Progenitor cell of endocrine pancreas (in vitro differentiated cells): ENCODE measurements at regions not wholly inside any gene's neighbourhood (a gene's known extent, or its start where the extent isn't known, plus 50 kb on each side); places are given as distances from the start of the nearest gene placed in this dataset.
"Not testable (repeated sequence)": the region's sequence is repeated elsewhere in the genome, so short reads cannot be mapped to it uniquely, and the experiment has no call there.

Experiments
- DNase-seq: peaks from one replicate; pipeline ENCODE4 v3.0.0; 2021; ENCODE audit warnings: low spot score; ENCODE audit not compliant: unreplicated experiment
- H3K27ac Mint-ChIP-seq: 2 replicates; pipeline ENCODE4 v1.8.0; 2021; ENCODE audit warnings: mild to moderate bottlenecking, moderate library complexity, mixed read lengths
- H3K27me3 Mint-ChIP-seq: 2 replicates; pipeline ENCODE4 v1.8.0; 2021; ENCODE audit warnings: mixed read lengths
- H3K36me3 Mint-ChIP-seq: 2 replicates; pipeline ENCODE4 v1.8.0; 2022; ENCODE audit warnings: mixed read lengths; ENCODE audit not compliant: insufficient read depth
- H3K4me1 Mint-ChIP-seq: 2 replicates; pipeline ENCODE4 v1.8.0; 2021; ENCODE audit warnings: low read depth, mixed read lengths
- H3K4me3 Mint-ChIP-seq: 2 replicates; pipeline ENCODE4 v1.8.0; 2021; ENCODE audit warnings: low read depth, mild to moderate bottlenecking, moderate library complexity, mixed read lengths
- H3K9me3 Mint-ChIP-seq: 2 replicates; pipeline ENCODE4 v1.8.0; 2021; ENCODE audit warnings: low read depth, mixed read lengths
- CTCF ChIP-seq: fragments of 200-600 bp; sonication (generic); IDR thresholded peaks from one replicate; pipeline ENCODE4 v1.5.0; 2021; ENCODE audit warnings: antibody characterized with exemption, mild to moderate bottlenecking; ENCODE audit not compliant: unreplicated experiment

GRCh38 chr3:29011441-29011840 is 269.4 kb upstream of the RBMS3 start:
- Mint-ChIP-seq H3K27ac (no peak overlapping the region), H3K4me1 (no peaks in the 10 kb centered on the region), H3K27me3 (no peaks in the 10 kb centered on the region), H3K4me3 (no peak overlapping the region), H3K9me3 (no peaks in the 10 kb centered on the region), H3K36me3 (no peaks in the 10 kb centered on the region)
- no peak for DNase-seq
- no peak for TF ChIP-seq CTCF

- no peak for TF ChIP-seq CTCF
- no peaks in the 10 kb centered on the region for H3K9me3 Mint-ChIP-seq
- H3K27me3 Mint-ChIP-seq = no peaks in the 10 kb centered on the region
- no peak overlapping the region for H3K4me3 Mint-ChIP-seq
- no peak overlapping the region for H3K27ac Mint-ChIP-seq
- no peaks in the 10 kb centered on the region for H3K4me1 Mint-ChIP-seq
- no peak for DNase-seq
- H3K36me3 Mint-ChIP-seq = no peaks in the 10 kb centered on the region
Observed at GRCh38 chr3:29011966-29012365, 268.9 kb upstream of the RBMS3 start.

- no peak for TF ChIP-seq CTCF
- Mint-ChIP-seq H3K36me3 (peaks cover 2% of the 10 kb centered on the region), H3K4me3 (no peak overlapping the region), H3K27me3 (no peaks in the 10 kb centered on the region), H3K4me1 (peaks cover 9% of the 10 kb centered on the region), H3K9me3 (peaks cover 8% of the 10 kb centered on the region), H3K27ac (no peak overlapping the region)
- no peak for DNase-seq
Observed at GRCh38 chr3:29022976-29023375, 257.9 kb upstream of the RBMS3 start.

- DNase-seq = no peak
- TF ChIP-seq CTCF = no peak
- H3K4me1 Mint-ChIP-seq = peaks cover 9% of the 10 kb centered on the region
- no peak overlapping the region for H3K27ac Mint-ChIP-seq
- H3K9me3 Mint-ChIP-seq = peaks cover 8% of the 10 kb centered on the region
- no peak overlapping the region for H3K4me3 Mint-ChIP-seq
- H3K27me3 Mint-ChIP-seq = no peaks in the 10 kb centered on the region
- peaks cover 2% of the 10 kb centered on the region for H3K36me3 Mint-ChIP-seq
Observed at GRCh38 chr3:29026286-29026685, 254.6 kb upstream of the RBMS3 start.

- TF ChIP-seq CTCF = no peak
- no peak for DNase-seq
- Mint-ChIP-seq H3K36me3 (peaks cover 2% of the 10 kb centered on the region), H3K27me3 (no peaks in the 10 kb centered on the region), H3K9me3 (peaks cover 8% of the 10 kb centered on the region), H3K4me3 (no peak overlapping the region), H3K27ac (no peak overlapping the region), H3K4me1 (peaks cover 9% of the 10 kb centered on the region)
Observed at GRCh38 chr3:29026959-29027358, 253.9 kb upstream of the RBMS3 start.

GRCh38 chr3:29031175-29031574 is 249.7 kb upstream of the RBMS3 start:
- H3K4me3 Mint-ChIP-seq, H3K9me3 Mint-ChIP-seq, H3K36me3 Mint-ChIP-seq, DNase-seq, H3K27ac Mint-ChIP-seq, H3K27me3 Mint-ChIP-seq, H3K4me1 Mint-ChIP-seq: not testable (repeated sequence)
